SK-N-SH treated with all-trans-retinoic acid at 6 μM for 48 hours (cell line): ENCODE measurements at regions not wholly inside any gene's neighbourhood (a gene's known extent, or its start where the extent isn't known, plus 50 kb on each side); places are given as distances from the start of the nearest gene placed in this dataset.

Experiments used
- BACH2 ChIP-seq: fragments of 250-450 bp; sonication (Bioruptor Pico); IDR thresholded peaks from 2 replicates; pipeline ENCODE4 v1.9.0; 2021; ENCODE audit warnings: mild to moderate bottlenecking, borderline replicate concordance
- CSDC2 ChIP-seq: fragments of 250-450 bp; sonication (Bioruptor Pico); IDR thresholded peaks from 2 replicates; pipeline ENCODE4 v1.5.0; 2020; ENCODE audit warnings: mild to moderate bottlenecking, moderate library complexity
- GLIS3 ChIP-seq: fragments of 250-450 bp; sonication (Bioruptor Pico); IDR thresholded peaks from 2 replicates; pipeline ENCODE4 v1.5.0; 2020; ENCODE audit warnings: mild to moderate bottlenecking, moderate library complexity
- OSR1 ChIP-seq: fragments of 250-450 bp; sonication (Bioruptor Pico); IDR thresholded peaks from 2 replicates; pipeline ENCODE4 v1.8.0; 2022; ENCODE audit warnings: moderate library complexity, mild to moderate bottlenecking, inconsistent platforms
- RARB ChIP-seq: fragments of 250-450 bp; sonication (Bioruptor Pico); IDR thresholded peaks from 2 replicates; pipeline ENCODE4 v1.8.0; 2021; ENCODE audit warnings: mild to moderate bottlenecking, moderate library complexity
- ZFP30 ChIP-seq: fragments of 450-650 bp; formaldehyde crosslinking; IDR thresholded peaks from 2 replicates; pipeline ENCODE4 v1.5.0; 2022; ENCODE audit warnings: mild to moderate bottlenecking, moderate library complexity
- ZNF8 ChIP-seq: fragments of 450-650 bp; formaldehyde crosslinking; IDR thresholded peaks from 2 replicates; pipeline ENCODE4 v1.5.0; 2020; ENCODE audit warnings: mild to moderate bottlenecking, moderate library complexity
- TF ChIP-seq, protein P1 (sequence below): fragments of 250-450 bp; sonication (Bioruptor Pico); IDR thresholded peaks from 2 replicates; pipeline ENCODE4 v1.8.0; 2020; ENCODE audit warnings: mild to moderate bottlenecking, moderate library complexity, borderline replicate concordance

DNA sequence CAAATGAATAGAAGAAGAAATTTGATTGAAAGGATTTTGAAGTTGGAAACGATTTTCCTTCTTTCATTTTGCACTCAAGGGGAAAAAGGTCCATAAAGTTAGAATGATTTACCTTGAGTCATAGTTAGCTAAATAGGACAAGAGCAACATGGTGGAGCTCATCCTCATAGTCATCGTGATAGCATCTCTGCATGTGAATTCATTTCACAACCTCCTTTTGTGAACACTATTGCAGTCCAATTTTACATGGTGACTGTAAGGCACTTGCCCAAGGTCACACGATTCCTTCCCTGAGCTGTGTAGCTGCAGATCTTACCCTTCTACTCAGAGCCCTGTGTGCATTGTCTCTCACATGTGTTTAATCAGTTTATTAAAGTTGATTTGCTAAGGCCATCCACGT lies 359.8 kb upstream of the C2CD4B start:
- no peak for TF ChIP-seq BACH2 (CRISPR knock-in tag)
- no peak for TF ChIP-seq ZNF8 (CRISPR knock-in tag)
- TF ChIP-seq RARB (CRISPR knock-in tag): no peak
- TF ChIP-seq, protein P1, sequence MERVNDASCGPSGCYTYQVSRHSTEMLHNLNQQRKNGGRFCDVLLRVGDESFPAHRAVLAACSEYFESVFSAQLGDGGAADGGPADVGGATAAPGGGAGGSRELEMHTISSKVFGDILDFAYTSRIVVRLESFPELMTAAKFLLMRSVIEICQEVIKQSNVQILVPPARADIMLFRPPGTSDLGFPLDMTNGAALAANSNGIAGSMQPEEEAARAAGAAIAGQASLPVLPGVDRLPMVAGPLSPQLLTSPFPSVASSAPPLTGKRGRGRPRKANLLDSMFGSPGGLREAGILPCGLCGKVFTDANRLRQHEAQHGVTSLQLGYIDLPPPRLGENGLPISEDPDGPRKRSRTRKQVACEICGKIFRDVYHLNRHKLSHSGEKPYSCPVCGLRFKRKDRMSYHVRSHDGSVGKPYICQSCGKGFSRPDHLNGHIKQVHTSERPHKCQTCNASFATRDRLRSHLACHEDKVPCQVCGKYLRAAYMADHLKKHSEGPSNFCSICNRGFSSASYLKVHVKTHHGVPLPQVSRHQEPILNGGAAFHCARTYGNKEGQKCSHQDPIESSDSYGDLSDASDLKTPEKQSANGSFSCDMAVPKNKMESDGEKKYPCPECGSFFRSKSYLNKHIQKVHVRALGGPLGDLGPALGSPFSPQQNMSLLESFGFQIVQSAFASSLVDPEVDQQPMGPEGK (CRISPR knock-in tag): no peak
- TF ChIP-seq CSDC2 (CRISPR knock-in tag): no peak
- no peak for TF ChIP-seq ZFP30
- no peak for TF ChIP-seq GLIS3
- TF ChIP-seq OSR1 (CRISPR knock-in tag): no peak
